GM18502 (cell line): ENCODE measurements at regions not wholly inside any gene's neighbourhood (a gene's known extent, or its start where the extent isn't known, plus 50 kb on each side); places are given as distances from the start of the nearest gene placed in this dataset.

ENCODE experiments used
- ATAC-seq: cut with Tn5 transposase; IDR thresholded peaks from one replicate; pipeline ENCODE4 v1.9.1; 2021; ENCODE audit warnings: mild to moderate bottlenecking; ENCODE audit not compliant: unreplicated experiment, poor library complexity

DNA sequence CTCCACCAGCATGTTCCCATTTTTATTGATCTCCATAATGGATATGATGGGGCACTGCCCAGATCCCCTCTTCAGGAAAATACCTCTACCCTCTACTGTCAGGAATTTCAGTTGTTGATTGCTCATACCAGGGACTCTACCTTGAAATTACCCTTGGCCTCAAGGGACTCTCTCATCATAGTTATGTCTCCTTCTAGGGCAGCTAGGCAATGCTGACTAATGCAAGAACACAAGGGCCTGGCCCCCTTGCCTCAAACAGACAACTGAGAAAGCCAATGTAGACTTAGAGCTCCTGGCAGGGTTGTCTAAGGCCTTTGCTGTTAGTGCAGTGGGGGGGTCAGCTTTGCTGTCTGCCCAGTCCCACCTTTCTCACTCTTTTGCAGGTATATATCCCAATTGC is 493.1 kb downstream of the BTBD3 start:
- ATAC-seq = no peak

DNA sequence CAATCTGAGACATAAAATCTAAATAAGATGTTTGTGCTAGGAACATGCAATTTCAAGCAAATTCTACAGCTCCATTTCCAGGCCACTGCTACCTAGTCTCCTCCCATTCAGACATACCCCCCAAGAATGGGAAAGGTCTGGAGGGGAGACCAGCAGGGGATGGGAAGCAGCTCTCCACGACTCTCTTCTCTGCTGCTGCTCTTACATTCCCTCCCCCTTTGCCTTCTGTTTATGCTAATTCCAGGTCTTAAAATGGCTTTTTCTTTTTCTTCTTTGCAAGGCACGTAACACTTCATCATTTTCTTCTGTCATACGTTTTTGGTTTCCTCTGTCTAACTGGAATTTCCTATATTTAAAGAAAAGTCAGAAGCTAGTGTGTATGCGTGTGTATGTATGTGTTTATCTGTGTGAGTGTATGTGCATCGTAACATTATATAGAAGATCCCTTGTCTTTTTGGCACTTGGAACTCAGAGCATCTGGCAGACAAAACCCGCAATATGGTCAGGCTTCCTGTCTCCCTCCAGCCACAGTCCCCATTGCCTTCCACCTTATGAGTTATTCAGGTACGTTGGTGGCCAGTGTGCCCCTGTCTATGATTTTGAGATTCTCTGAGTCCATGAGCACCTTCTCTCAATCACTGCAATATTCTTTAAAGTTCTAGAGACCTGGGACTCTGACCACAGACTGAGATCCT is 493.7 kb downstream of the BTBD3 start:
- no peak for ATAC-seq

DNA sequence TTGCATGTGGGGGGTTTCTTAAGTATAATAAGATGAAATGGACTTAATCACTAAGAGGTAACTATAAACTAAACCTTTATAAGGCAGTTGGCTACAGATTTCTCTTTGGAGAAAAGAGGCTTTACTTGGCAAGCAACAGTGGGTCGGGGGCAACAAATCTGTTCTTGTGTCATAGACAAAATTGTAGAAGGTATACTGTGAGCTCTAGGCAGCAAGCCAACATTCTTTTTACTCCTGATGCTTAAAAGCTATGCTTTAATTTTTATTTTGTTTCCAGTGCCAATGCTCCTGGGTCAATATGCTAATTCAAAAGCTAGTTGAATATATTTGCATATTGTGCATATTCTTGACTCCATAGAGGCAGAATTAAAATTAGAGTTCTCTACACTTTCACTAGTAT is 495.4 kb downstream of the BTBD3 start:
- no peak for ATAC-seq

DNA sequence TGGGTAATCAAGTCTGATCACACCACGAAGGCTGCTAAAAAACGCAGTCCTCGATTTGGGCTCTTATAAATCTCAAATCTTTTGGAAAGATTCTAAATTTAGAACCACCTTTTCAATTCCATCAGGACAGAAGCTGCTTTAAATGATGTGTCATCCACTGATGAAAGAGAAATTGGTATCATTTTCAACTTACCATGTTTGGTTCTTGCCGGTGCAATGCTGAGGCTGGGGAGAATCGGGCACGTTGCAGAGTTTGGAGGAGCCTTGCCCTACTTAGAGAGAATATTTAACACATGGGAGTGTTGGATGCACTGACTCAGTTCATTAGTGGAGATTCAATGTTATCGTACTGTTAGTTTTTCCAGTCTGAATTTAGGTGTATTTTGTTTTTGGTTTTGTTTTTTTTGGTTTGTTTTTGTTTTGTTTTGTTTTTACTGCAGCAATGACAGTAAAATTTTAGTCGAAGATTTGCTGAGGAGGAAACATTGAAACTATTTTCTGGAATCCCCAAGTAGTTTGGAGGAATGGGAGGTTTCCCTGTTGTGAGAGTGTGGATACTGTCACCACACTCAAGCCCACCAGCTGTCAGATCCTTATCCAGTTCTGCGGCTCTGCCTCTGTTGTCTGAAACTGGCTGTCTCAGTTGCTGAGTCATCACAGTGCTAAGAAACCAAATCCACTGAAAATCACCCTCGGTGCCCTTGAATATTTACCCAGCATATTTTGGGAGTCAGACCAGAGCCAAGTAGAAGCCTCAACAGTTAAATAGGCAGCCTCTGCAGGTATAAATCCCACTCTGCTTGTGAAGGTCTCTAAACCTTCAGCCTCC is 497.0 kb downstream of the BTBD3 start:
- ATAC-seq = no peak

DNA sequence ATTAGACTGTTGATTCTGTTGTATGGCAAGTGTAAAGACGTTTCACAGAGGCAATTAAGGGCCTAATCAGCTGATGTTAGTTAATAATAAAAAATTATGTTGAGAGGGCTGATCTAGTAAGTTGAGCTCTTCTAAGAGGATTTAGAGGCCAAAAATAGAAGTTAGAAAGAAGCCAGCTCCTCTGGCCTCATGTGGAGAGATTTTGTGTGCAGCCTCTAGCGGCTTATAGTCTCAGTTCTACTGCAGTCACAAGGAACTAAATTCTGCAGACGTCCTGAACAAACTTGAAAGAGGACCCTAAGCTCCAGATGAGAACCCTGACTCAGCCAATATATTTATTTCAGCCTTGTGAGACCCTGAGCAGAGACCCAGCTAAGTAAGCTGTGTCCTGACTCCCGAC is 498.6 kb downstream of the BTBD3 start:
- ATAC-seq = no peak

DNA sequence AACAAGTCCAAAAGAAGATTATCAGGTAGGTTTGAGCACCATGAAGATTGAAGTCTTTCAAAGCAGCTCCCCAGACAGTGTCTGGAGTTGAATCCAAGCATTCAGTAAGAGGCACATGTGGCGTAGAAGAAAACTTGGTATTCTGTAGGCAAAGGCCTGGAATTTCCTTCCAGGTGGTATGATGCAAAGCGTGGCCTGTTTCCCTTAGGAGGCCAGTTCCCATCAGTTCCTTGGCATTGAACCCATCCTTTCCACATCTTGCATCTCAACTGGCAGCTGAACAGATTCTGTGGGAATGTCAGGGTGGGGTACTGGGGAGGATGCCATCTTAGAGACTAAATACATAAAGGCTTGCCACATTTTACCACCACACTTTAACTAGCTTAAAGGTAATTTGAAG is 516.0 kb downstream of the BTBD3 start:
- no peak for ATAC-seq

DNA sequence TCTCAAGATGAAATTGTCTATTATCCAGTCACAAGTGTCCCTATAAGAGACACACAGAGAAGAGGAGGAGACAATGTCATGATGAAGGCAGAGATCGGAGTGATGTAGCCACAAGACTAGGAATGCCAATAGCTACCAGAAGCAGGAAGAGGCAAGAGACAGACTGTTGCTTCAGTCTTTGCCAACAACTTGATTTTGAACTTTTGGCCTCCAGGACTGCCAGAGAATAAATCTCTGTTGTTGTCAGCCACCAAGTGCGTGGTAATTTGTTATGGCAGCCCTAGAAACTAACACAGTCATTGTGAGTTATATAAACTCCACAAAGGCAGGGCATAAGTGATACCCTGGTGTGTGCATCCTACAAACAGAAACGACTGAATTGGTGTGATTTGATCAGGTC is 517.0 kb downstream of the BTBD3 start:
- no peak for ATAC-seq

DNA sequence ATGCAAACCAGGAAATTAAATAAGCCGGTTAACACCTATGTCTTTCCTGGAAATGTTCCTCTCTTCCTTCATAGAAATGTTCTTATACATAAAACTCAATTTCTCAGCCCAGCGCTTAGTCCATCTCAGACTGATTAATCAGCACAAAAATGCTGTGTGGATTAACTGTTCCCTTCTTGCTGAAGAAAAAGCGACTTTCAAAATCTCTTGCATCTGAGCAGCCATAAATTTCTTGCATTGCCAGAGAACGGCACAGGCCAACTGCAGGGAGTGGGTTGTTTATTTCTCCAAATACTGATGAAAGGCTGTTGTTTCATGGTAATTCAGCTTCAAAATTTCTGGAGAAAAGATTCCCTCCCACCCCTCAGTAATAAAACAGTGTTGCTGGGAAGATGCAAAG is 517.6 kb downstream of the BTBD3 start:
- ATAC-seq = no peak

DNA sequence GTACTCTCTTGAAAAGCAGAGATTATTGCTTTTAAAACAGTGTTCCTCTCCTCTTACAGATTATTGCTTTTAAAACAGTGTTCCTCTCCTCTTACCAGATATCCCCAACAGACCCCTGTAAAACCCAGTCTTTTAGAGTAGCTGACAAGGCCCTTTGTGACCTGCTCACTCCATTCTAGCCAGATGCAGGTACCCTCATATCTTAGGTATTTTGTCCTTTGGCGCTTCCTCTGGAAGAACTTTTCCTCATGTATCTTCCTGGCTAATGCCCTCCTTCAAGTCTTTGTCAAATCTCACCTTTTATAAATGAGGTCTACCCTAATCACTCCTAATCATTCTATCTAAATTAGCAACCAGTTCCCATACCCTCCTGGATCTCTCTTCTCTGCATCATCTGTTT is 536.0 kb downstream of the BTBD3 start:
- ATAC-seq = no peak

DNA sequence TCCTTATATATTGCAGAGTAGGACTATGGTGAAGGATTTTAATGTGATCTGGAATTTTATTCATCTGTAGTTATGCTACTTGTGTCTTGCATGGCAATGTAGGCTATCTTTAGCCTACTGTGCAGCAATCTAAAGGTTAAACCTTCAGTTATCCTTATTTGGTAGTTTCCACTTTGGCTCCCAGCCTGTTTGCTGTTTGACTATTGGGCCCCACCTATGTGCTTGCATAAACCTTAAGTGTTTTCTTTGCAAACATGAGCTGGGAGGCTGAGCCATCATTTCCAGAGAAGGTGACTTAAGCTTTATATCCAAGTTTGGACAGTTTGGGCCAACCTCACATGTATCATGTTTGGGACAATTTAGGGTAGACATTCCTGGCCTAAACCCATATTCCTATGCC is 537.5 kb downstream of the BTBD3 start:
- ATAC-seq = no peak

DNA sequence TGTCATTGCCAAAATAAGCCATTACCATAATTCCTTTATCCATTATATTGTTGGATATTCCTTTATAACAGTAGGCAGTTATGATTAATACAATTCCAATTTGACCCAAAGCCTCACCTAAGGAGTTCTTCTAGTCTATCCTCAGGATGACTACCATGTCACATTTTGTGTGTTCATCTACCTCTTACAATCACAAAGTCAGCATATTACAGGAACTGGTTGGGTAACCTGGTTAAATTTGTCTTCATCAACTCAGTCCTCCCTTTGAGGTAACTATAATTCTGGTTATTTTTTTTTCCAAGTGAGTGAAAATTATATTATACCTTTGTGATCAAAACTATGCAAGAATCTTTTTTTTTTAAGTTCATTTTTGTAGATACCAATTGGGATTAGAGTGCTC is 540.5 kb downstream of the BTBD3 start:
- no peak for ATAC-seq

DNA sequence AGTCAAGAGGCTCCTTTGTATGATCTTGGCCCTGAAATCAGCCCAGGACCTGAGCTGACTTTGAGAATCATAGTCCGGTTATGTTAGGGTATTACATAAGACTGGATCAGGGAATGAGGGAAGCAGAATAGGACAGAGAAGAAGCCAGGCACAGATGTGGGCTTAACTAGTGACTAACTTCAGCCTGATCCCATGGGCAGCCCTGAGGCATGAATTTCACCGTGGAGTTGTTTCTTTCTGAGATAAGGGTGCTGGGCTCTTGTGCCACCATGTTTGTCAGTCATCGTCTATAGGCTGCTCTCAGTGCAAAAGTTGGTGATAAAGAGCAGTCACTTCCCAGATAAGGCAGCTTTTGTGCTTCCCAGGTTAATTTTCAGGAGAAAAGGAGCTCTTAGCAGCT is 544.7 kb upstream of the SPTLC3 start:
- no peak for ATAC-seq

DNA sequence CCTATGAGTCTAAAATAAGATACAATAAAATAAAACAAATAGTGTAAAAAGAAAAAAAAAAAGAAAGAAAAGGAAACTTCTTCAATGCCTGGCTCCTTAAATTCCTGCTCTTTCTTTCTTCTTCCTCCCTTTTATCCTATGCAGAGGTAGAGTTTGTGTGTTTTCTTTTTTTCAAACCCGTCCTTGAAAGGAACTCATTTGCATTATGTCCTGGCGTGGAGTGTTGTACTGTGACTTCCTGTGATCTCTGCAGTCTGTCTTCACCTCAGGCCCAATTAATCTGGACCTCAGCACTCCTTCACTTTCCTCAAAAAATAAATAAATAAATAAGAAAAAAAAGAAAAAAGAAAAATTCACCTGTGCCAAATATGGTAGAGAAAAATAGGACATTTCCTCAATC is 541.9 kb upstream of the SPTLC3 start:
- ATAC-seq = no peak

DNA sequence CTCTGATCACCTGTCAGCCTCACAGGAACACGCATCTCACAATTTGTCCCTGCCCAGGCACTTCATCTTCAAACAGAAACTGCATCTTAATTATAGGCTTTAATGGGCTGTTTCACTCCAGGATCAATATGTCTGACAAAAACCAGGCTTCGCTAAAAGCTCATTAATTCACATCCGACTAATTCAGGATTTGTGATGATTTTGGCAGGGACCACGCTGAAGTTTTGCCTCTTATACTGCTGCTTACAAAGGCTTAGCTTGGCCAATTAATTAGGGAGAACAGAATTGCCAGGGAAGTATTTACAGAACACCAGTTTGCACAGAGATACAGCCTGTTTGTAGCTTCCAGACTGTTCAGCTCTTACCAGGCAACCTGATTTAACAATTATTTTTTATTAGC is 541.0 kb upstream of the SPTLC3 start:
- no peak for ATAC-seq

DNA sequence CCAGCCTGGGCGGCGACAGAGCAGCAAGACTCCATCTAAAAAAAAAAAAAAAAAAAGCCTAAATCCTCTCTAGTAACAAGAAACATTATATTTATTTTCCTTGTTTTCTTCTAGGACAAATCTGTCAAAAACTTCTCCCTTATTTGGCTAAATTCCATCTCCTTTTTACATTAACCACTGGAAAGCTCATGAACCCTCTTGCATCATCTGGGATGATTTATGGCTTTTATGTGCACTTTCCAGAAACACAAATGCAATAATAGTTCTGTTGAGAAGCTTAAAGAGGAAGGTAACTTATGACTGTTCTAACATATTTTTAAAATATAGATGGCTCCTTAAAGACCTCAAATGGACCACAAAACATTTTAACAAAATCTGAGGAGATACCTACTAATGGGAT is 526.1 kb upstream of the SPTLC3 start:
- no peak for ATAC-seq

DNA sequence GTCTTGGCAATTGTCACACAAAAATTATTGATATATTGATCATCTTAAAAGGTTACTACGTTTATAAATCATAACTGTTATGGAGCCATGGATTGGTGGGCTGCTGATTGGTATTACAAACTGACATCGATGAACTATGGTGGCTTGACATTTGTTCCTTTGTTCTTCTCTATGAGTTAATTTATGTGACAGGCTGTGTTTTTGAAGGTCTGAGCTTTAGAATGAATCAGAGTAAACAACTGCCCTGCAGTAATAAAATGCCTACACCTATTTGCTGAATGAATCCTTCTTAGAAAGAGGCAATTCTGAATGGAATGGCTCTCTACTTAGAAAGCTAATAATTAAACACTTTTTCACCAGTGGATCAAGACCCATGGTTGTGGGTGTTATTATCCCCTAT is 506.3 kb upstream of the SPTLC3 start:
- ATAC-seq = no peak

DNA sequence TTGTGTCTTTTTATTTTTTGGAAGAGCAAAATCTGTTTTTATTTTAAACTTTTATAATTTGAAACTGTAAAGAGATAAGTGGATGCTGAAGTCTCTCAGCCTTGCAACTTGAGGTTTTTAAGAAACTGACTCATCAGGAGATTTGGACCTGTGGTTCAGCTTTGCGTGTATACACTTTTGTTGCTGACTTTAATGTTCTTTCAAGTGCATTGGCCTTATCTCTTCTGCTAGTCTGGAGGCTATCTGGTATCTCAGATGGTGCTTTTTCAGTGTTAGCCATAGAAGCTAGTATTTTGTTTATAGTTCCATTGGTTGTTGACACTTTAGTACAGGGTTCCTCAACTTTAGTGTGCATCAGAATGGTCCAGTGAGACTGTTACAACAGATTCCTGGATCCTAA is 504.0 kb upstream of the SPTLC3 start:
- no peak for ATAC-seq

DNA sequence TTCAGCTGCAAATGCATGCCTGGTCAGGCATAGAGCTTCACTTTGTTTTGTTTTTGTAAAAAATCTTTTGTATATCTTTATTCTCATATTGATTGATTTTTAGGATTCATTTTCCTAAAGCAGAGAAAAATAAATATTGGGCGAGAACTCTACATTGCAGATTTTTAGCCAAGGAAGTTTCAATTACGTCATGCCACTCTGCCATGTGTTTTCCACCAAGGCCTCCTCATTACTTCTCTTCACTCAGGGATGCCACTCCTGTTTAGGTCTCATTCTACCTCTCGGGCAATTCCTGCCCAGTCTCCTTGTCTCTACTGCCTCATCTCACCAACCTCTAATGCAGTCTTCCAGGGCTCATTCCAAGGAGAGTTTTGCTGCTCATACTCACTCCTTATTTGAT is 497.3 kb upstream of the SPTLC3 start:
- ATAC-seq = no peak

DNA sequence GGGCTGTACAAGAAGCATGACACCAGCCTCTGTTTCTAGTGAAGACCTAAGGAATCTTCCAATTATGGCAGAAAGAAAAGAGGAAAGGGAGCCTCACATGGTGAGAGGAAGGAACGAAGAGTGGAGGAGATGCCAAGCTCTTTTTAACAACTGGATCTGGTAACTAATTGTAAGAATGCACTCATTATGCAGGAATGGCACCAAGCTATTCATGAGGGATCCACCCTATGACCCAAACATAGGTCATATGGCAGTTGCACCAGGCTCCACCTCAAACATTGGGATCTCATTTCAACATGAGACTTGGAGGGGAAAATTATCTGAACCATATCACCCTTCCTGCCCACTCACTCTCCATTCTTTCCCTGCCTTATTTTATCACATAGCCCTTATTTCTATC is 496.0 kb upstream of the SPTLC3 start:
- ATAC-seq = no peak

DNA sequence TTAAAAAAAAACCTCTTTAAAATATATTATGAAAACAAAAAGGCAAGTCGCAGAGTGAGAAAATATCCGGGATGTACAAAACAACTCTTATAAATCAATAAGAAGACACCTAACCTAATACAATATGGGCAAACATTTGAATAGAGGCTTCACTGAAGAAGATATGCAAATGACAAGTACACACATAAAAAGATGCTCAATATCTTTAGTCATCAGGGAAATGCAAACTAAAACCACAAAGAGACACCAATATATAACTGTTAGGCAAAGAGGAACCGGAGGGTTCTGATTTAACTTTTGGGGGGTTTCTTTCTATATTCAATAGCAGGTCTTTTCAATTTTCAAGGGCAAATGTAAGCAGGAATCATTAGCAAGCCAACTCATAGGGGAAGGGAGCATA is 480.7 kb upstream of the SPTLC3 start:
- ATAC-seq = no peak

DNA sequence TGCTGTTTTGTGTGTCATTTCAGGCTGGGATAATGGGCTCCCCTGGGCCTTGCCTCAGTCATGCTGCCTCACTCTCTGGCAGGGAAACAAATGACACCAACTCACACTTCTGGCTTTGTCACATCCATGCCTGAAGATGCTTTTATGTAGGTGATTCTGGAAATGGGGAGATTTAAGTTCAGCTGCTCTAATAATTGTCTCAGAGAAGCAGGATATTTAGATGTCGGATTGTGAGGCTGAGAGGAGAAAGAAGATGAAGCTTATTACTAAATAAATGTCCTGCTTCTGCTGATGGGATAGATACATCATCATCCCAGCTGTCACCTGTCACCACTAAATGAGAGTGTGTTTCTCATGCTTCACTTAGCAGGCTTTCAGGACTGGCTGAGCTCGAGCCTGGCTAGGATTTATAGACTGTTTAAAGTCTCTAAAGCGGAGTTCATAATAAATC is 480.2 kb upstream of the SPTLC3 start:
- no peak for ATAC-seq

DNA sequence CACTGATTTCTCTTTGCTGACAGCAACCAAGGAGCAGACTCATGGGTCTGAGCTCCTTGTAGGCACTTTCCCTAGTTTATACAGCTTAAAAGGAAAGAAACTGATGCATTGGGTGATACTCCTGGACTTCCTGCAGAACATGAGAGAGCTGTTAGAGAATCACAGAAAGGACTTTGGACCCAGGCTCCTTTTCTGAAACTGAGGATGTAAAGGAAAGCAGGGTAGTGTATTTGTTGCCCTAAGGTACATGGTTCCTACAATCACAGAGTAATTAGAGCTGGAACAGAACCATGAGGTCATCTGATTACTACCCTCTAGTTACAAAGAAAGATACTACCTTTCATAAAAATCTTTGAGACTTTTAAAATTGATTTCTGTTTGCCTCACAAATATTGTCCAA is 477.1 kb upstream of the SPTLC3 start:
- no peak for ATAC-seq
